ENCODE measurements at regions not wholly inside any gene's neighbourhood (a gene's known extent, or its start where the extent isn't known, plus 50 kb on each side); places are given as distances from the start of the nearest gene placed in this dataset.

- Mint-ChIP-seq H3K4me3 (ENCODE audit: unreplicated experiment) (no peak overlapping the region), H3K36me3 (ENCODE audit: insufficient read depth, unreplicated experiment) (no peaks in the 10 kb centered on the region), H3K27me3 (ENCODE audit: insufficient read depth, unreplicated experiment) (no peaks in the 10 kb centered on the region), H3K4me1 (ENCODE audit: insufficient read depth, unreplicated experiment) (no peaks in the 10 kb centered on the region), H3K9me3 (ENCODE audit: unreplicated experiment) (no peaks in the 10 kb centered on the region), H3K27ac (ENCODE audit: low read depth, unreplicated experiment) (no peak overlapping the region)
- intact Hi-C loops (cut with micrococcal nuclease): no loop called here
- TF ChIP-seq CTCF (IDR thresholded peaks at IDR 0.05; ENCODE audit: unreplicated experiment): no peak
- CTCF ChIA-PET: no interaction called here
- no peak for DNase-seq (ENCODE audit: unreplicated experiment)
- BruUV-seq (replicated peaks): no TSS peak
- POLR2A ChIA-PET: interaction anchor here (0.6 kb wide), 1 partner anchor 1829 kb away, joined by 3 read pairs; no protein-coding TSS in a partner anchor
Observed at GRCh38 chr2:184129073-184129472, 469.3 kb upstream of the ZNF804A start.

DNA sequence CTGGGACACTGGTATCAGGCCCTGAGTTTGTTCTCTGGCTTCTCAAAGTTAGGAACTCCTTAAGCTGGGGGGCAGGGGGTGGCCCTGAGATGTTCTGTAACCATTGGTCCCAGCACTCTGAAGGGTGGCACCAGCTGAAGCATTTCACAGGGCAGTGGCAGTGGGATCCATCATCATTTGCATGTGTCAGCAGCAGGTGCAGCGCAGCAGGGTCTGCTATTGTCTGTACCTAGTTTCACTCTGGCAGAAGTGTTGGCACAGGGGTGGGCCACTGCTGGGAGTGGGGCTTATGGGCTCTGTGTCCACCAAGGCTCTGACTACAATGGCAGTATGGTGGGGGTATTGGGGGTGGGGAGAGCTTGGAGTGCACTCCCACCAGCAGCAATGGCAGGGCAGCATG is 460.4 kb upstream of the ZNF804A start:
- H3K27me3 Mint-ChIP-seq (ENCODE audit: insufficient read depth, unreplicated experiment): no peaks in the 10 kb centered on the region
- ChIA-PET CTCF (no interaction called here), POLR2A (no interaction called here)
- TF ChIP-seq CTCF (IDR thresholded peaks at IDR 0.05; ENCODE audit: unreplicated experiment): no peak
- no peak for DNase-seq (ENCODE audit: unreplicated experiment)
- H3K4me1 Mint-ChIP-seq (ENCODE audit: insufficient read depth, unreplicated experiment): no peaks in the 10 kb centered on the region
- no peak overlapping the region for H3K27ac Mint-ChIP-seq (ENCODE audit: low read depth, unreplicated experiment)
- H3K9me3 Mint-ChIP-seq (ENCODE audit: unreplicated experiment): no peaks in the 10 kb centered on the region
- intact Hi-C loops (cut with micrococcal nuclease): no loop called here
- BruUV-seq (replicated peaks): no TSS peak
- no peak overlapping the region for H3K4me3 Mint-ChIP-seq (ENCODE audit: unreplicated experiment)
- H3K36me3 Mint-ChIP-seq (ENCODE audit: insufficient read depth, unreplicated experiment): no peaks in the 10 kb centered on the region

GRCh38 chr2:184141866-184142265 is 456.5 kb upstream of the ZNF804A start:
- CTCF ChIA-PET: no interaction called here
- H3K4me1 Mint-ChIP-seq (ENCODE audit: insufficient read depth, unreplicated experiment): no peaks in the 10 kb centered on the region
- no peaks in the 10 kb centered on the region for H3K9me3 Mint-ChIP-seq (ENCODE audit: unreplicated experiment)
- no peak for TF ChIP-seq CTCF (IDR thresholded peaks at IDR 0.05; ENCODE audit: unreplicated experiment)
- DNase-seq (ENCODE audit: unreplicated experiment): no peak
- no peak overlapping the region for H3K27ac Mint-ChIP-seq (ENCODE audit: low read depth, unreplicated experiment)
- BruUV-seq (replicated peaks): no TSS peak
- intact Hi-C loops (cut with micrococcal nuclease): no loop called here
- POLR2A ChIA-PET: no interaction called here
- H3K27me3 Mint-ChIP-seq (ENCODE audit: insufficient read depth, unreplicated experiment): no peaks in the 10 kb centered on the region
- H3K36me3 Mint-ChIP-seq (ENCODE audit: insufficient read depth, unreplicated experiment): no peaks in the 10 kb centered on the region
- no peak overlapping the region for H3K4me3 Mint-ChIP-seq (ENCODE audit: unreplicated experiment)

DNA sequence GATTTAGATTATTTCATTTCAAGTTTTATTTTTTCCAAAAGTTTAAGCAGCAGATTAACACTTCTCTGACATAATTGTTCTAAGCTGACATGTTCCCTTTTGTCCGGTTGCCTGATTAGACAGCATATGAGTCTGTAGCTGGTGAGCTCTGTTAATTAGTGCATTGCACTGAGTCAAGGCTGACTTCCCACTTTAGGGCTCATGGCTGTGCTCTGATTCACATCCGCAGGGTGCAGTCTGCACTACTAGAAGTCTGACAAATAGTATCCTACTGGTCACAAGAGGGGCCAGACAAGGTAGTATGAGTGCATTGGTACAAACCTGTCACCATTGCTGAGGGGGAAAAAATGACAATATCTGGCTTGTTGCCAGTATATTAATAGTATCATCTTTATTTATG is 443.9 kb upstream of the ZNF804A start:
- Mint-ChIP-seq H3K27ac (ENCODE audit: low read depth, unreplicated experiment) (no peak overlapping the region), H3K9me3 (ENCODE audit: unreplicated experiment) (peaks cover 23% of the 10 kb centered on the region), H3K36me3 (ENCODE audit: insufficient read depth, unreplicated experiment) (no peaks in the 10 kb centered on the region), H3K4me1 (ENCODE audit: insufficient read depth, unreplicated experiment) (no peaks in the 10 kb centered on the region), H3K4me3 (ENCODE audit: unreplicated experiment) (no peak overlapping the region), H3K27me3 (ENCODE audit: insufficient read depth, unreplicated experiment) (no peaks in the 10 kb centered on the region)
- intact Hi-C loops (cut with micrococcal nuclease): no loop called here
- no TSS peak for BruUV-seq (replicated peaks)
- ChIA-PET POLR2A (no interaction called here), CTCF (no interaction called here)
- no peak for TF ChIP-seq CTCF (IDR thresholded peaks at IDR 0.05; ENCODE audit: unreplicated experiment)
- no peak for DNase-seq (ENCODE audit: unreplicated experiment)

Measured in MCF 10A (cell line).